Left lobe of liver (tissue), 2 donors: ENCODE measurements at regions not wholly inside any gene's neighbourhood (a gene's known extent, or its start where the extent isn't known, plus 50 kb on each side); places are given as distances from the start of the nearest gene placed in this dataset.
"Not testable (repeated sequence)": the region's sequence is repeated elsewhere in the genome, so short reads cannot be mapped to it uniquely, and the experiment has no call there.

Experiments used
- ATAC-seq: fragments of 200-7000 bp; cut with Tn5 transposase; one replicate; pipeline ENCODE4 v1.9.1; 2020; ENCODE audit warnings: mild to moderate bottlenecking, moderate library complexity
- DNase-seq: peaks from one replicate; pipeline ENCODE4 v3.0.0-alpha.2; 2020; ENCODE audit warnings: low spot score
- donor health status: DM: no; HTN: no; CAD: no; lungs with moderate emphysema.
- donor health status: DM: no; HTN: yes; CAD: no.

- not testable (repeated sequence) for DNase-seq, ATAC-seq
Measured at GRCh38 chr4:57729775-57730570, 619.8 kb upstream of the IGFBP7 start.

GRCh38 chr4:57726154-57726553, 616.0 kb upstream of the IGFBP7 start:
- ATAC-seq (no peak), DNase-seq (no peak)

GRCh38 chr4:57719456-57719855, 609.3 kb upstream of the IGFBP7 start:
- DNase-seq (no peak), ATAC-seq (no peak)

- not testable (repeated sequence) for DNase-seq, ATAC-seq
Measured at GRCh38 chr4:57714313-57714712, 604.1 kb upstream of the IGFBP7 start.

GRCh38 chr4:57710053-57710452, 599.9 kb upstream of the IGFBP7 start:
- no peak for ATAC-seq

DNA sequence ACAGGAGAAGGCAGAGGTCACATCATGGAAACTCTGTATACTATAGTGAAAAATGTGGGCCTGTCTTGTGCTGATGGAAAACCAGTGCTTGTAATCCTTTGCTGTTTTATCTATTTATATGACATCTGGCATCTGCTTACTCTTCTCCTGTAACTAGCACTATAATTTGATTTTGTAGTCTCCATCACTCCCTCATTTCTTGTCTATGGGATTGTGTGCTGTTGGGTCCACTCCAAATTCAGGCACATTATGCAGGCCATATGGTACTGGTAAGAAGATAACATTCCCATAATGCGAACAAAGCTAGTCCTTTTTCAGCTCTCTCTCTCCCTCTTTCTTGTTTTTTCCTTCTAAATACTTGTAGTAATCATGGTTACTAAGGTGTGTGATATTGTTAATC, 581.2 kb upstream of the IGFBP7 start:
- ATAC-seq = no peak

More at GRCh38 chr4:57710053-57710452, 599.9 kb upstream of the IGFBP7 start:
- DNase-seq = no peak

GRCh38 chr4:57689693-57690205, 579.6 kb upstream of the IGFBP7 start:
- ATAC-seq (no peak), DNase-seq (no peak)

More for the DNA sequence above, 581.2 kb upstream of the IGFBP7 start:
- no peak for DNase-seq

DNA sequence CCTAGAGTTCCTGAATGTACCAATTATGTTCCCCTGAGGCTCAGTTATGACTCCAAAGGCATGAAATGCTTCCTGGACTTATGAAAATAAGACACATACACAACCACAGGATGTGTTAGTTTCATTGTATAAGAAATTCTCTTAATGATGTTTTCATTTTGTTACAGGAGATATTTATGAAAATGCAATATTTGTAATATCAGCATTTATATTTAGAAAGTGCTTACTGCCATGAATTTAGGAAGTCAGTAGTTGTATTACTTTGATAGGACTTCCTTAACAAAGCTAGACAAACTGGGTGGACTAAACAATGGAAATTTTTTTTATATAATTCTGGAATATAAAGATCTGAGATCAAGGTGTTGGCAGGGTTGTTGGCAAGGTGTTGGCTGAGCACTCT, 572.1 kb upstream of the IGFBP7 start:
- ATAC-seq (no peak), DNase-seq (no peak)

- ATAC-seq (no peak), DNase-seq (no peak)
Measured at GRCh38 chr4:57679969-57680368, 569.8 kb upstream of the IGFBP7 start.

- no peak for DNase-seq
- no peak for ATAC-seq
Measured at GRCh38 chr4:57676394-57676793, 566.2 kb upstream of the IGFBP7 start.

DNA sequence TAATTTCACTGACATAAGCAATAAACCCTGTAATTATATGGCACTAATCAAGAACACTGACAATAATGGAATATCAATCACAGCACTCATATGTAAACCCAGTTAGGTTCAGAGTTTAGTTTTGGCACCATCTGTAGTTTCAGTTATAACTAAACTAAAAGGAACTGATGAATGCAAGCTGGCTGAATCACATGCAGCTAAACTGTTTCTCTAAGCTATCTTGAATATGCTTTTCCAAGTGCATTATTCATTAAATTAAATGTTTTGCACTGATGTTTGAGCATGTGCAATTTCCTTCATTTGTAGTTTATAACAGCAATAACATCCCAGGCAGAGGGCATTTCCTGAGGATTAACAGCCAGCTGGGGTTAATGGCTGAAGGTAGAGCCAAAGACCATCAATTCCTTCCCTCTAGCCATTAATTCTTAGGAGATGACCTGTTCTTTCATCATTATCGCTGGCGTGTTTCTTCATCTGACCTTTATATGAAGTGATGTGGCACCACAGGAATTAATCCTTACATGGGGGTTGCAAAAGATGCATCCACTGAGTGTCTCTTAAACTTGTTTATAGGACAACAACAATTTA, 562.8 kb upstream of the IGFBP7 start:
- ATAC-seq (no peak), DNase-seq (no peak)

DNA sequence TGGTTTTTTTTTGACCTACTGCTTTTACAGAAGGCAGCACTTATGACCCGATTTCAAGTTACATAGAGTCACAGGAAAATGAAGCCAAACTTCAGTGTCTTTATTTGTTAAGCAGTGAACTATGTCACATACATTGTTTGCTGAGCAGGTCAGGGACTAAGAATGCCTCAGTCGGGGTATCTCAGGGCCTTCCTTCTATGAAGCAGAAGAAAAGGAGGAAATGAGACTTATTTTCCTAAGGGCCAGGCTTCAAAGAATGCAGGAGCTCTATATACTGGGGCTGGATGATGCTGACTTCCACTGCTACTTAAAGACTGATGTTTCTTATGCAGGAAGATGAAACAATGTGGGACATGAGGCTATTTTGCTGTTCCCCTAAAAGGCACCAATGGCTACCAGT, 558.4 kb upstream of the IGFBP7 start:
- no peak for ATAC-seq
- DNase-seq = no peak

GRCh38 chr4:57665806-57666205, 555.6 kb upstream of the IGFBP7 start:
- DNase-seq = no peak
- no peak for ATAC-seq

DNA sequence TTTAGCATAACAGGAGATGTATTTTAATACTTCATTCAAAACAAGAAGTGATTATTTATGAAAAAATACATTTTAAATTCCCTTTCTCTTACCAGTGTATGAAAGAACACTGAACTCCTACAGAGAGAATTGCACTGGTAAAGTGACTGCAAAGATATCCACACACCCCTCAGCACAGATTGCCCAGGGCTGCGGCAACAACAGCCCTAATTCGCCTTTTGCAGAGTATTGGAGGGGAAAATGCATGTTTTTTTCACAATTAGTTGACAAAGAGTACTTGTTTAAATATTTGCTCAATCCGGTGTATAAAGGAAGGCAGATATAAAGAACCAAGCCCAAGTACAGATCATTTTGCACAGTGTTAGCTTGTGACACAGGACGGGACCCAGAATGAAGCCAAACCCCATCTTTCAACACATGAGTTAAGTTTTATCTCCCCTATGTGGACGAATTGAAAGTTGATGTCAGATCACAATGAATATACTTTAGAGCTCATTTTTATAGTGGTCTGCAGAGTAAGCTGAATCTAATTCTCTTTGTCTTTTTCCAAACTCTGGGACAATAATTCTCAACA, 551.4 kb upstream of the IGFBP7 start:
- DNase-seq = no peak
- peak; percentile 70 for ATAC-seq

GRCh38 chr4:57658673-57659072, 548.5 kb upstream of the IGFBP7 start:
- DNase-seq (peak; percentile 50), ATAC-seq (peak; percentile 81)

DNA sequence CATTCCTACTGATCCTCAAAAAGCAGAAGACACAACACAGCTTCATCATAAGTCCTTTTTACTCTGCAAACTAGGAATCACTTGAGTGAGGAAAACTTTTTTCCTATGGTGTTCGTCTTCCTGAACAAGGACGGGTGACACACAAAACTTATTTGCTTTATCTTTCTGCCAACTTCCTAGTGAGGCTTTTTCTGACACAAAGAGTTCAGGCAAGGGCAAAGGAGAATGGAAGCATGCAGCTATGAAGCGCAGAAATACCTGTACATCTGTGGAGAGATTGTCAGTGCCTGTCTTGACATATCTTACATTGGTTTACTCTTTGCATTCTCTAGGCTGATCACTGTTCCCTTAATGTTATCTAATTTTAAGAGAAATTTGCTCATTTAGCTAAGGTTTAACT, 548.0 kb upstream of the IGFBP7 start:
- DNase-seq (no peak), ATAC-seq (peak; percentile 67)

- ATAC-seq (peak; percentile 52), DNase-seq (peak; percentile 54)
Measured at GRCh38 chr4:57655342-57655741, 545.2 kb upstream of the IGFBP7 start.

DNA sequence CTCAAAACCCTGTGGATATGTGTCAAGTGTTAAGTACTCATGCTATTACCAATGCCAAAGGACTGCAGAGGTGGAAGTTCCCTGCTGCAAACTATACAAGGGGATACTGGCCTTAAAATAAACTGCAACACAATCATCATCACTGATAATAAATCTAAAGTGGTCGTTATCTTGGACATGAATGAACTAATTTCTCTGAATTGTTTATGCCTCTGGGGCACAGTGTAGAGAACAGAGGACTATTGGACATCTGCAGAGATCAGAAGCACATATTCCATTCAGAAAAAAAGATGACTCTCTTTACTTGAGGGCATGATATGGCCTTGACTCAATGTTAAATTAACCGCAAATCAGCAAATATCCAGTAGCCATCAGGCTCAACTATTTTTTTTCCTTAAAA, 542.6 kb upstream of the IGFBP7 start:
- ATAC-seq (no peak), DNase-seq (no peak)

DNA sequence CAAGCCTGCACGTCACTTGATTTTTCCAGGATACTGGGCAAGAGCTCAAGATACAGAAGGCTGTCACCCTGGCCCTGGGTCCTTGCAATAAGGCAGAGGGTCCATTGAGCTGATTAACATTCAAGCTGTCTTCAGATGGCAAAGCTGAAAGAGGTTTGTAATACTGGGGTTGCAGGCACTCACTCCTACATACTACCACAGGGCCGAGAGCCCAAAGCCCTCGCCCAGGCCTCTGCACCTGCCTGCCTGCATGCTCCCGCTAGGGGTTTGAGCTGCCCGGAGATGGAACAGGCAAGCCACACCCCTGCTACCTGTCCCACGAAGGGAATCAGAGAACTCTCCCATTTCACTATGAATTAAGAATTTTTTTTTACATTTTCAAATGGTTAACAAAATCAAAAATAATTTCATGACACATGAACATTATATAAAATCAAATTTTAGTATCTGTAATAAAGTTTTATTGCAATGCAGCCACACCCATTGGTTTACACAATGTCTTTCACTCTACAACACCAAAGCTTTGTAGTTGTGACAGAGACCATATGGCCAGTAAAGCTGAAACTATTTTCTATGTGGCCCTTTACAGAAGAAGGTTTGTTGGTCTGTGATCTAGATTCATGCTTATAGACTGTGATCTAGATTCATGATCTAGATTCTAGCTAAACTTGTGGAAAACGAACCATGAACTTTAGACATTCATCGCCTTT, 530.4 kb upstream of the IGFBP7 start:
- ATAC-seq = no peak
- DNase-seq = no peak

GRCh38 chr4:57639561-57640382, 529.6 kb upstream of the IGFBP7 start:
- no peak for DNase-seq
- ATAC-seq = no peak
